ENCODE measurements at regions not wholly inside any gene's neighbourhood (a gene's known extent, or its start where the extent isn't known, plus 50 kb on each side); places are given as distances from the start of the nearest gene placed in this dataset.
A peak's percentile ranks its signal among the peaks of the same experiment; 100 is the strongest.

GRCh38 chr11:35083181-35083430 is 55.9 kb upstream of the CD44 start:
- Histone ChIP-seq H3F3A (ENCODE audit: low read depth) (no peaks in the 10 kb centered on the region), H3K36me3 (ENCODE audit: insufficient read depth, low read length) (no peaks in the 10 kb centered on the region), H4K20me1 (ENCODE audit: insufficient read depth, low read length, poor library complexity, severe bottlenecking) (no peaks in the 10 kb centered on the region), H3K4me2 (ENCODE audit: low read depth, low read length, poor library complexity, severe bottlenecking) (peak overlapping the region; percentile 34), H2AFZ (ENCODE audit: low read length) (no peak overlapping the region), H3K79me2 (ENCODE audit: insufficient read depth, low read length) (no peaks in the 10 kb centered on the region), H3K27me3 (ENCODE audit: insufficient read depth, low read length, poor library complexity, severe bottlenecking) (peaks cover 10% of the 10 kb centered on the region), H3K9me3 (ENCODE audit: insufficient read depth, low read depth, low read length) (no peaks in the 10 kb centered on the region), H3K9me2 (replicated peaks; ENCODE audit: low read depth, low read length) (no peaks in the 10 kb centered on the region), H3K9ac (ENCODE audit: low read depth, low read length, poor library complexity, severe bottlenecking) (no peak overlapping the region), H3K4me1 (ENCODE audit: insufficient read depth, low read length, poor library complexity, severe bottlenecking) (peaks cover 47% of the 10 kb centered on the region), H3K4me3 (ENCODE audit: low read length, poor library complexity, severe bottlenecking) (no peak overlapping the region)
- no peak for TF ChIP-seq CTCF (conservative IDR thresholded peaks at IDR 0.05; ENCODE audit: low read length)
- no peak for TF ChIP-seq EZH2phosphoT487 (IDR thresholded peaks at IDR 0.05; ENCODE audit: borderline replicate concordance)

- H3F3A ChIP-seq (ENCODE audit: low read depth) = no peaks in the 10 kb centered on the region
- H3K79me2 ChIP-seq (ENCODE audit: insufficient read depth, low read length) = no peaks in the 10 kb centered on the region
- H3K9ac ChIP-seq (ENCODE audit: low read depth, low read length, poor library complexity, severe bottlenecking) = no peak overlapping the region
- no peaks in the 10 kb centered on the region for H3K9me3 ChIP-seq (ENCODE audit: insufficient read depth, low read depth, low read length)
- H3K36me3 ChIP-seq (ENCODE audit: insufficient read depth, low read length) = no peaks in the 10 kb centered on the region
- TF ChIP-seq EZH2phosphoT487 (IDR thresholded peaks at IDR 0.05; ENCODE audit: borderline replicate concordance) (no peak), CTCF (conservative IDR thresholded peaks at IDR 0.05; ENCODE audit: low read length) (no peak)
- peaks cover 47% of the 10 kb centered on the region for H3K4me1 ChIP-seq (ENCODE audit: insufficient read depth, low read length, poor library complexity, severe bottlenecking)
- peaks cover 10% of the 10 kb centered on the region for H3K27me3 ChIP-seq (ENCODE audit: insufficient read depth, low read length, poor library complexity, severe bottlenecking)
- no peaks in the 10 kb centered on the region for H3K9me2 ChIP-seq (replicated peaks; ENCODE audit: low read depth, low read length)
- H3K4me2 ChIP-seq (ENCODE audit: low read depth, low read length, poor library complexity, severe bottlenecking) = no peak overlapping the region
- no peaks in the 10 kb centered on the region for H4K20me1 ChIP-seq (ENCODE audit: insufficient read depth, low read length, poor library complexity, severe bottlenecking)
- no peak overlapping the region for H3K4me3 ChIP-seq (ENCODE audit: low read length, poor library complexity, severe bottlenecking)
- no peak overlapping the region for H2AFZ ChIP-seq (ENCODE audit: low read length)
These were observed 55.3 kb upstream of the CD44 start for GRCh38 chr11:35083431-35084238.

GRCh38 chr11:35084817-35085440 is 54.0 kb upstream of the CD44 start:
- Histone ChIP-seq H3K79me2 (ENCODE audit: insufficient read depth, low read length) (no peaks in the 10 kb centered on the region), H3K9me3 (ENCODE audit: insufficient read depth, low read depth, low read length) (no peaks in the 10 kb centered on the region), H3K9me2 (replicated peaks; ENCODE audit: low read depth, low read length) (no peaks in the 10 kb centered on the region), H3K4me2 (ENCODE audit: low read depth, low read length, poor library complexity, severe bottlenecking) (no peak overlapping the region), H3K4me3 (ENCODE audit: low read length, poor library complexity, severe bottlenecking) (no peak overlapping the region), H3K27me3 (ENCODE audit: insufficient read depth, low read length, poor library complexity, severe bottlenecking) (no peaks in the 10 kb centered on the region), H3F3A (ENCODE audit: low read depth) (no peaks in the 10 kb centered on the region), H2AFZ (ENCODE audit: low read length) (no peak overlapping the region), H3K9ac (ENCODE audit: low read depth, low read length, poor library complexity, severe bottlenecking) (no peak overlapping the region), H3K36me3 (ENCODE audit: insufficient read depth, low read length) (no peaks in the 10 kb centered on the region), H4K20me1 (ENCODE audit: insufficient read depth, low read length, poor library complexity, severe bottlenecking) (no peaks in the 10 kb centered on the region), H3K4me1 (ENCODE audit: insufficient read depth, low read length, poor library complexity, severe bottlenecking) (peaks cover 38% of the 10 kb centered on the region)
- TF ChIP-seq EZH2phosphoT487 (IDR thresholded peaks at IDR 0.05; ENCODE audit: borderline replicate concordance) (no peak), CTCF (conservative IDR thresholded peaks at IDR 0.05; ENCODE audit: low read length) (no peak)

Measured in Loucy (cell line).